Mammary epithelial cell (primary cell): ENCODE measurements at regions not wholly inside any gene's neighbourhood (a gene's known extent, or its start where the extent isn't known, plus 50 kb on each side); places are given as distances from the start of the nearest gene placed in this dataset.
"Not testable (repeated sequence)": the region's sequence is repeated elsewhere in the genome, so short reads cannot be mapped to it uniquely, and the experiment has no call there.

Source experiments
- CTCF ChIP-seq, 2 donors: IDR thresholded peaks in 1 of 2; conservative IDR thresholded peaks in 1 of 2; 2 replicates each; pipeline ENCODE4 v1.5.1; 2011 to 2012; ENCODE audit warnings: inconsistent platforms in 2 of 2, low read length in 2 of 2, mild to moderate bottlenecking in 2 of 2, control low read depth in 1 of 2, low read depth in 1 of 2; ENCODE audit not compliant: insufficient read depth in 1 of 2; ENCODE audit errors: extremely low read depth in 1 of 2
- EZH2 ChIP-seq: IDR thresholded peaks from 2 replicates; pipeline ENCODE4 v1.6.1; 2012; ENCODE audit warnings: low read length, inconsistent platforms, borderline replicate concordance

GRCh38 chr2:147592784-147593183 lies 252.0 kb upstream of the ACVR2A start:
- not testable (repeated sequence) for TF ChIP-seq EZH2; CTCF (conservative IDR thresholded peaks at IDR 0.05 in 1 of 2, IDR thresholded peaks at IDR 0.05 in 1 of 2; ENCODE audit: extremely low read depth in 1 of 2, insufficient read depth in 1 of 2, low read depth in 1 of 2, low read length in 2 of 2)
